Neural progenitor cell (in vitro differentiated cells): ENCODE measurements at regions not wholly inside any gene's neighbourhood (a gene's known extent, or its start where the extent isn't known, plus 50 kb on each side); places are given as distances from the start of the nearest gene placed in this dataset.
"Not testable (repeated sequence)": the region's sequence is repeated elsewhere in the genome, so short reads cannot be mapped to it uniquely, and the experiment has no call there.

Experiments
- DNase-seq: peaks from one replicate; pipeline ENCODE4 v3.0.0-alpha.2; 2016; ENCODE audit warnings: low spot score
- H2AFZ ChIP-seq: fragments of 200-600 bp; sonication (generic); replicated peaks from 2 replicates; pipeline ENCODE4 v1.6.1; 2016; ENCODE audit warnings: antibody characterized with exemption
- H3F3A ChIP-seq: fragments of 200-600 bp; sonication (generic); 2 replicates; pipeline ENCODE4 v1.6.1; 2016; ENCODE audit warnings: antibody characterized with exemption, low read depth
- H3K27ac ChIP-seq: fragments of 200-600 bp; sonication (generic); 2 replicates; pipeline ENCODE4 v1.5.1; 2016; ENCODE audit warnings: mild to moderate bottlenecking
- H3K27me3 ChIP-seq: fragments of 200-600 bp; sonication (generic); 2 replicates; pipeline ENCODE4 v1.6.1; 2016; ENCODE audit warnings: mild to moderate bottlenecking, moderate library complexity
- H3K36me3 ChIP-seq: fragments of 200-600 bp; sonication (generic); 2 replicates; pipeline ENCODE4 v1.5.1; 2016
- H3K4me1 ChIP-seq: fragments of 200-600 bp; sonication (generic); 2 replicates; pipeline ENCODE4 v1.6.1; 2016; ENCODE audit warnings: mixed run types
- H3K4me2 ChIP-seq: fragments of 200-600 bp; sonication (generic); 2 replicates; pipeline ENCODE4 v1.6.1; 2016
- H3K4me3 ChIP-seq: fragments of 200-600 bp; sonication (generic); 2 replicates; pipeline ENCODE4 v1.5.1; 2016
- H3K79me2 ChIP-seq: fragments of 200-600 bp; sonication (generic); 2 replicates; pipeline ENCODE4 v1.6.1; 2016; ENCODE audit warnings: low read depth
- H3K9ac ChIP-seq: fragments of 200-600 bp; sonication (generic); 2 replicates; pipeline ENCODE4 v1.6.1; 2016
- H3K9me3 ChIP-seq: fragments of 200-600 bp; sonication (generic); 2 replicates; pipeline ENCODE4 v1.5.1; 2016; ENCODE audit warnings: low read depth
- H4K20me1 ChIP-seq: fragments of 200-600 bp; sonication (generic); 2 replicates; pipeline ENCODE4 v1.6.1; 2016; ENCODE audit warnings: low read depth
- H3K27ac Mint-ChIP-seq: 3 replicates; pipeline ENCODE4 v1.8.0; 2021; ENCODE audit warnings: mixed read lengths
- H3K27me3 Mint-ChIP-seq: 2 replicates; pipeline ENCODE4 v1.8.0; 2022; ENCODE audit warnings: low read depth, mild to moderate bottlenecking, inconsistent platforms, moderate library complexity, mixed read lengths; ENCODE audit not compliant: insufficient read depth
- H3K36me3 Mint-ChIP-seq: 3 replicates; pipeline ENCODE4 v1.8.0; 2021; ENCODE audit warnings: mixed read lengths
- H3K4me1 Mint-ChIP-seq: 3 replicates; pipeline ENCODE4 v1.8.0; 2021; ENCODE audit warnings: mixed read lengths
- H3K4me3 Mint-ChIP-seq: 3 replicates; pipeline ENCODE4 v1.8.0; 2021; ENCODE audit warnings: mild to moderate bottlenecking, moderate library complexity, mixed read lengths
- H3K9me3 Mint-ChIP-seq: 3 replicates; pipeline ENCODE4 v1.8.0; 2020; ENCODE audit warnings: mixed read lengths
- EZH2 ChIP-seq: fragments of 200-600 bp; sonication (generic); IDR thresholded peaks from 2 replicates; pipeline ENCODE4 v1.6.1; 2017; ENCODE audit warnings: antibody characterized with exemption, mild to moderate bottlenecking, moderate library complexity
- EZH2phosphoT487 ChIP-seq: fragments of 200-600 bp; sonication (generic); IDR thresholded peaks from 2 replicates; pipeline ENCODE4 v1.6.1; 2017; ENCODE audit warnings: antibody characterized with exemption
- TF ChIP-seq, protein P1 (sequence below): fragments of 200-600 bp; sonication (generic); IDR thresholded peaks from 2 replicates; pipeline ENCODE4 v1.5.1; 2017; ENCODE audit warnings: antibody characterized with exemption, mild to moderate bottlenecking

DNA sequence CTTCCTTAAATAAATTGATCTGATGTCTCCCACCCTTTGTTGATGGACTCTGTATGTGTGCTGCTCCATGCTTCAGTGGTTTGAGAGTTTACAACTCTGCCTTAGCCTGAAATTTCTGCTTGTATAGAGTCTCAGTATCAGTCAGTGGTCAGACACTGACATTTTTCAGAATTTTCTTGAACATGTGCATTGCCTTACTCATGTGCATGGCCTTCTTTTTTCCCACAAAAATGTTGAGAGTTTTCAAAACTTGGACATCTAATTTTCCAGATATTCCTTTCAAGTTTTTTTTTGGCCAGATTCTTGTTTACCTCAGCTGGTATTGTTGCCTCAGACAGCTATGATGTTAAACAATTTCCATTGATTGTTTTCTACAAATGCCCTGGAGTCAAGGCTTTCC is 427.1 kb upstream of the CHD1 start:
- H3K36me3 ChIP-seq, result no peaks in the 10 kb centered on the region
- no peak overlapping the region for H3K9ac ChIP-seq
- peaks cover 2% of the 10 kb centered on the region for H3K36me3 Mint-ChIP-seq
- peaks cover 2% of the 10 kb centered on the region for H3K27me3 Mint-ChIP-seq
- peaks cover 9% of the 10 kb centered on the region for H3K9me3 Mint-ChIP-seq
- peaks cover 6% of the 10 kb centered on the region for H3K4me1 Mint-ChIP-seq
- TF ChIP-seq, protein P1, sequence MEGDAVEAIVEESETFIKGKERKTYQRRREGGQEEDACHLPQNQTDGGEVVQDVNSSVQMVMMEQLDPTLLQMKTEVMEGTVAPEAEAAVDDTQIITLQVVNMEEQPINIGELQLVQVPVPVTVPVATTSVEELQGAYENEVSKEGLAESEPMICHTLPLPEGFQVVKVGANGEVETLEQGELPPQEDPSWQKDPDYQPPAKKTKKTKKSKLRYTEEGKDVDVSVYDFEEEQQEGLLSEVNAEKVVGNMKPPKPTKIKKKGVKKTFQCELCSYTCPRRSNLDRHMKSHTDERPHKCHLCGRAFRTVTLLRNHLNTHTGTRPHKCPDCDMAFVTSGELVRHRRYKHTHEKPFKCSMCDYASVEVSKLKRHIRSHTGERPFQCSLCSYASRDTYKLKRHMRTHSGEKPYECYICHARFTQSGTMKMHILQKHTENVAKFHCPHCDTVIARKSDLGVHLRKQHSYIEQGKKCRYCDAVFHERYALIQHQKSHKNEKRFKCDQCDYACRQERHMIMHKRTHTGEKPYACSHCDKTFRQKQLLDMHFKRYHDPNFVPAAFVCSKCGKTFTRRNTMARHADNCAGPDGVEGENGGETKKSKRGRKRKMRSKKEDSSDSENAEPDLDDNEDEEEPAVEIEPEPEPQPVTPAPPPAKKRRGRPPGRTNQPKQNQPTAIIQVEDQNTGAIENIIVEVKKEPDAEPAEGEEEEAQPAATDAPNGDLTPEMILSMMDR, result no peak
- TF ChIP-seq EZH2, result no peak
- H3K4me3 ChIP-seq, result no peak overlapping the region
- H3K4me1 ChIP-seq, result peaks cover 5% of the 10 kb centered on the region
- no peak for DNase-seq
- no peak overlapping the region for H3K27ac Mint-ChIP-seq
- no peaks in the 10 kb centered on the region for H3K79me2 ChIP-seq
- H3K27me3 ChIP-seq, result no peaks in the 10 kb centered on the region
- H3K9me3 ChIP-seq, result no peaks in the 10 kb centered on the region
- H4K20me1 ChIP-seq, result no peaks in the 10 kb centered on the region
- no peak overlapping the region for H3K4me2 ChIP-seq
- H3K4me3 Mint-ChIP-seq, result no peak overlapping the region
- no peak overlapping the region for H3K27ac ChIP-seq
- H3F3A ChIP-seq, result no peaks in the 10 kb centered on the region
- H2AFZ ChIP-seq, result no peak overlapping the region

DNA sequence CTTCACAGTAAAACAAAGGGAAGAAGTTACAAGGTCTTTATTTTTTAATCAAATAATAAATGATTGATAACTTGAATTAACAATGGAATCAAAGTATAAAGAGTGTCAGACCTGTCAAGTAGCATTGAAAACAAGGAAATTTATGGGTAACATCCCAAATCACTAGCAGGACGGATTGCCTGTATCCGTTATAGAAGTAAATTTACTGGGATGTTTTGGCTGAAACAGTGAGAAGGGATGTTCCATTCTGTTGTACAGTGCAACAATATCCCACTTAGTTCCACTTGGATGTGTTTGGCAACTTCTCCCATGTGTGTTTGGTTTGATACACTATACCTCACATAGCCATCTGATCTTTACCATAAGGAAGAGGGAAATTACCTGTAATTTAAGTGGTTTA is 421.0 kb upstream of the CHD1 start:
- Histone ChIP-seq H3K27me3 (no peaks in the 10 kb centered on the region), H3F3A (no peaks in the 10 kb centered on the region), H4K20me1 (no peaks in the 10 kb centered on the region), H3K9me3 (no peaks in the 10 kb centered on the region), H3K79me2 (no peaks in the 10 kb centered on the region), H3K4me3 (no peak overlapping the region), H3K4me2 (no peak overlapping the region), H3K9ac (no peak overlapping the region), H3K27ac (no peak overlapping the region), H3K4me1 (no peaks in the 10 kb centered on the region), H3K36me3 (no peaks in the 10 kb centered on the region), H2AFZ (no peak overlapping the region)
- DNase-seq, result no peak
- Mint-ChIP-seq H3K36me3 (peaks cover 2% of the 10 kb centered on the region), H3K4me3 (no peak overlapping the region), H3K4me1 (no peaks in the 10 kb centered on the region), H3K9me3 (peaks cover 9% of the 10 kb centered on the region), H3K27me3 (peaks cover 2% of the 10 kb centered on the region), H3K27ac (no peak overlapping the region)
- TF ChIP-seq EZH2, result no peak
- TF ChIP-seq, protein P1, result no peak
- TF ChIP-seq EZH2phosphoT487, result no peak

DNA sequence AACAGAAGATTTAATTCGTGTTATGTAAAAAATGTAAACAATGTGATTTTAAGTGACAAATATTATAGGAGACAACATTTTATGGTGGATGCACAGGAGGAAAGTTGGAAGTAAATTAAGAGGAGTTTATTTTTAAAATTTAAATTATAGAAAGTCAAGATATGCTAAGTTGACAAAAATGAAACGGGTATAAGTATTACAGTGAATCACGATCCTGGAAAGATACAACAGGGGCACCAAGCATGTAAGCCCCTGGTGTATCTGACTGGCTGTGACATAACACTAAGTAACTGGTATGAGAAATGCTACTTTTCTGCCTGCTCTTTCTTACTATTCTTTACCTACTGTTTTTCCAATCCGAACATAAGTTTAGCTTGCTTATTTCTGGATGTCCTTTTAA is 419.8 kb upstream of the CHD1 start:
- H3K27me3 ChIP-seq, result no peaks in the 10 kb centered on the region
- H3K4me2 ChIP-seq, result no peak overlapping the region
- Mint-ChIP-seq H3K4me3 (no peak overlapping the region), H3K4me1 (no peaks in the 10 kb centered on the region), H3K9me3 (peaks cover 5% of the 10 kb centered on the region), H3K27me3 (peaks cover under 1% of the 10 kb centered on the region), H3K36me3 (no peaks in the 10 kb centered on the region), H3K27ac (no peak overlapping the region)
- H3K79me2 ChIP-seq, result no peaks in the 10 kb centered on the region
- H3K9ac ChIP-seq, result no peak overlapping the region
- no peak for TF ChIP-seq EZH2
- no peak for TF ChIP-seq EZH2phosphoT487
- TF ChIP-seq, protein P1, result no peak
- no peaks in the 10 kb centered on the region for H3K36me3 ChIP-seq
- DNase-seq, result no peak
- no peak overlapping the region for H3K27ac ChIP-seq
- H3K9me3 ChIP-seq, result no peaks in the 10 kb centered on the region
- H3K4me3 ChIP-seq, result no peak overlapping the region
- H3F3A ChIP-seq, result no peaks in the 10 kb centered on the region
- H3K4me1 ChIP-seq, result no peaks in the 10 kb centered on the region
- H4K20me1 ChIP-seq, result no peaks in the 10 kb centered on the region
- H2AFZ ChIP-seq, result no peak overlapping the region

DNA sequence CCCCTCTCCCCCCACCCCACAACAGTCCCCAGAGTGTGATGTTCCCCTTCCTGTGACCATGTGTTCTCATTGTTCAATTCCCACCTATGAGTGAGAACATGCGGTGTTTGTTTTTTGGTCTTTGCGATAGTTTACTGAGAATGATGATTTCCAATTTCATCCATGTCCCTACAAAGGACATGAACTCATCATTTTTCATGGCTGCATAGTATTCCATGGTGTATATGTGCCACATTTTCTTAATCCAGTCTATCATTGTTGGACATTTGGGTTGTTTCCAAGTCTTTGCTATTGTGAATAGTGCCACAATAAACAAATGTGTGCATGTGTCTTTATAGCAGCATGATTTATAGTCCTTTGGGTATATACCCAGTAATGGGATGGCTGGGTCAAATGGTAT is 411.0 kb upstream of the CHD1 start:
- H3K36me3 ChIP-seq, H3K4me1 ChIP-seq, H3K27me3 Mint-ChIP-seq, H3K9ac ChIP-seq, H4K20me1 ChIP-seq, H3K9me3 ChIP-seq, H2AFZ ChIP-seq, DNase-seq, H3K4me3 ChIP-seq, H3K36me3 Mint-ChIP-seq, H3F3A ChIP-seq, H3K27ac ChIP-seq, H3K79me2 ChIP-seq, H3K27me3 ChIP-seq, H3K4me1 Mint-ChIP-seq, H3K4me3 Mint-ChIP-seq, H3K4me2 ChIP-seq, H3K27ac Mint-ChIP-seq: not testable (repeated sequence)
- H3K9me3 Mint-ChIP-seq, result peaks cover 24% of the 10 kb centered on the region
